COR-L47 (cell line): ENCODE measurements at regions not wholly inside any gene's neighbourhood (a gene's known extent, or its start where the extent isn't known, plus 50 kb on each side); places are given as distances from the start of the nearest gene placed in this dataset.
"Not testable (repeated sequence)": the region's sequence is repeated elsewhere in the genome, so short reads cannot be mapped to it uniquely, and the experiment has no call there.

Experiments
- DNase-seq: peaks from one replicate; lab custom pipeline; 2025; lab: John Stamatoyannopoulos, UW

DNA sequence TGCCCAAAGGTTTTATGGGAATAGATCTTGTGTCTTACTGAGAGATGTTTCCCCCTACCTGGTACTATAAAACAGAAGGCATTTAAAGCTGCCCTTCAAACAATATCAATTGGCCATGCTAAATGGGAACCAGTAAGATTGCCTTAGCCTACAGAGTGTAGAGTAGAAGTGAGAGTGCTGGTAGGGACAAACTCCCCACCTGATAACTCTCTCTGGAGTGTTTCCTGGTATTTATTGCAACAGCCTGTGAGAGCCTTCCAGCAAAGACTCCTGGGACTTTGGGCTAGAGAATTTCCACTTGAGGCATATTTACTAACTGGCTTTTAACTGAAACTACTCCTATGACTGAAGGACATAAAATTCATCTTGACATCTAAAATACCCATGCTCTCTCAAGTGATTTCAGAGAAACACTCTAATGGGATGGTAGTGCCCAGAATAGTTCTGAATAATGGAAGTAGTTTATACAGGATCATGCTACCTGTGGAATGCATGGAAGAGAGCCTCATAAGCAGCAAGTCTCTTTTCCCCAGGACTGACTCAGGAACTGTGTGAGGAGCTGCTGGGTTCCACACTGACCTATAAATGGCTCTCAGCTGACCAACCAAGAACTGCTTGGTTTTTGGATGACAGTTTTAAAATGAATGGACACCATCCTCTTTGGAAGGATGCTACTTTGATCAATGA, 132.7 kb upstream of the SLITRK5 start:
- no peak for DNase-seq

DNA sequence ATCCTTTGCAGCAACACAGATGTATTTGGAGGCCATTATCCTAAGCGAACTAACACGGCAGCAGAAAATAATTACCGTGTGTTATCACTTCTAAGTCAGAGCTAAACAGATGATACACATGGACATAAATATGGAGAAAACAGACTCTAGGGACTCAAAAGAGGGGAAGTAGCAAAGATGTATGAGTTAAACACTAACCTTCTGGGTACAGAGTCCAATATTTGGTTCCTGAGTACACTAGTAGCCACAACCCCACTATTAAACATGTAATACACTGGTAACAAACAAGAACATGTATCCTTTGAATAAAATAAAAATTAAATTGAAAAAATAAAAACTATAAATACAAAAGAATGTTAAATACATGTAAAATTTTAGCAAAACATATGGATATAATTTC, 118.0 kb upstream of the SLITRK5 start:
- no peak for DNase-seq

DNA sequence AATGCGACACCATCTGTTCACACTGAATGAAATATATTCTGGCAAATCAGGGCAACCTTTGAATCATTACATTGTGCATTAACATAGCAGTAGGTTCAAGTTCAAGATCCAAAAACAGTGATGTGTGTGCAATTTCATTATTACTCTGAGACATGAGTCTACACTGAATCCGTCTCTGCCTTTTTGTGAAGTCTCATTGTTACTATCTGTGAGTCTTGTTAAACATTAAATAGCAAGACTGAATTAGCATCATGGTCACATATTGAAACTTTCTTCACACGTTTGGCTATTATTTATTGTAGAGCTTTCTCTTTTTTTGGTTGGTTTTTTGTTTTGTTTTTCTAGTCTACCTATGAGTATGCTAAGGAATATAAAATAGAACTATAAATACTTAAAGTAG, 117.1 kb upstream of the SLITRK5 start:
- DNase-seq, result no peak

DNA sequence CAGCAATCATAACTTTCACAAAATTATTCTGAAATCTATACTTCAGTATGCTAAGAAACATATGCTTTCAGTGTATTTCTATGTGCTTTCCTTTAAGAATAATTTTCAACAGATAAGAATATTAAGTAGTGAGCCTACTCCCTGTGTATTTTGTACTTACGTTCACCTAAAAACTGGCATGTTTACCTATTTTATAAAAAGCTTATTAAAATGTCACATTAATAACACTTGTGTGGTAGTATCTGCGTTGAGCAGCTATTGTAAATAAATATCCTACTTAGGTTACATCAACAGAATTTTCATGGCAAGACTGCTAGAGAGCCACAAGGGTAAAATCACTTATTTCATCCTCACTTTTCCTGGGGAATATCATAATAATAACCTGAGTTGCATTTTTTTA, 113.4 kb upstream of the SLITRK5 start:
- no peak for DNase-seq

DNA sequence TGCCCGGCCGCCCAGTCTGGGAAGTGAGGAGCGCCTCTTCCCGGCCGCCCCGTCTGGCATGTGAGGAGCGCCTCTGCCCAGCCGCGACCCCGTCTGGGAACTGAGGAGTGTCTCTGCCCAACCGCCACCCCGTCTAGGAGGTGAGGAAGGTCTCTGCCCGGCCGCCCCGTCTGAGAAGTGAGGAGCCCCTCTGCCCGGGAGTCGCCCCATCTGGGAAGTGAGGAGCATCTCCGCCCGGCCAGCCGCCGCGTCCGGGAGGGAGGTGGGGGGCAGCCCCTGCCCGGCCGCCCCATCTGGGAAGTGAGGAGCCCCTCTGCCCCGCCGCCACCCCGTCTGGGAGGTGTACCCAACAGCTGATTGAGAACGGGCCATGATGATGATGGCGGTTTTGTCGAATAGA, 109.6 kb upstream of the SLITRK5 start:
- DNase-seq, result not testable (repeated sequence)

DNA sequence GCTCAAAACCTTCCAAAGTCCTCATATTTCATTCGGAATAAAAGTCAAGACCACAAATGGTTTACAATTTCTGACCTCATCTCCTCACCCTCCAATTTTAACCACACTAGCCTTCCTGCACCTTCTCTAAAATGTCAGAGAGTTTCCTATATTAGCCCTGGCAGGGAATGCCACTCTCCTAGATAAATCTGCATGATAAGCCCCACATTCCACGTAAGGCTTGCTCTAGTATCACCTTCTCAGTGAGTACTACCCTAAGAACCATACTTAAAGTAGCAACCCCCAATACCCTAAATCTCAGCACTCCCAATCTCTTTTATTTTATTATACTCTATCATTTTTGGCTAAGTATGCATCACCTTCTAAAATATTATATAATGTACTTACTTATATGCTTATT, 100.5 kb upstream of the SLITRK5 start:
- no peak for DNase-seq

DNA sequence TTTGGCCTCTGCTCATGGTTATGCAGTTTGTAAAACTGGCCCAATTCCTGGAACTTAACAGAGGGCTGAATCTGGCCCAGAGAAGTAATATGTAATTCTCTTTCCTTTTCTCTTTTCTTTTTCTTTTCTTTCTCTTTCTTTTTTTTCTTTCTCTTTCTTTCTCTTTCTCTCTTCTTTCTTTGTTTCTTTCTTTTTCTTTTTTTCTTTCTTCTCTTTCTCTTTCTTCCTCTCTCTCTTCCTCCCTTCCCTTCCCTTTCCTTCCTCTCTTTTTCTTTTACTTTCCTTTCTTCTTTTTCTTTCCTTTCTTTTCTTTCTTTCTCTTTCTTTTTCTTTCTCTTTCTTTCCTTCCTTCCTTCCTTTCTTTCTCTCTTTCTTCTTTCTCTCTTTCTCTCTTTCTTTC, 88.8 kb upstream of the SLITRK5 start:
- DNase-seq, result no peak

DNA sequence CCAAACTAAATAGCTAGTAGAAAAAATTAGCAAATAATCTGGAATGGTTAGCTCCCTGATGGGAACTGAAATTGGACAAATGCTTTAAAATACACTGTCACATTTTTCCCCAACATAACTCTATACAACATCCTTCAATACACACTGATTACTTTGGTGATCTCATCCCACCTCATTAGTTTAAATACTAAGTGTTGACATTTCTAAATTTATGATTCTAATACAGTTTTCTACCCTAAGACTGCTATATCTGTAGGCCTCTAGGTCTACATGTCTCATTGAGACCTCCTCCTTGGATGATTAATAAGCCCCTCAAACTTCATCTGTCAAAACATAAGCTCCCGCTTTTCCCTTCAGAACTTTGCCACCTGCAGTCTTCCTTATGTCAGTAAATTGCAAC, 80.7 kb upstream of the SLITRK5 start:
- no peak for DNase-seq

DNA sequence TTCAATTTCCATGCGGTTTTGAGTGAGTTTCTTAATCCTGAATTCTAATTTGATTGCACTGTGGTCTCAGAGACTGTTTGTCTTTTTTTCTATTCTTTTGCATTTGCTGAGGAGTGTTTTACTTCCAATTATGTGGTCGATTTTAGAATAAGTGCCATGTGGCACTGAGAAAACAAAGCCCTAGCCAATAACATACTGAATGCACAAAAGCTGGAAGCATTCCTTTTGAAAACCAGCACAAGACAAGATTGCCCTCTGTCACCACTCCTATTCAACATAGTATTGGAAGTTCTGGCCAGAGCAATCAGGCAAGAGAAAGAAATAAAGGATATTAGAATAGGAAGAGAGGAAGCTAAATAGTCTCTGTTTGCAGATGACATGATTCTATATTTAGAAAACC, 66.7 kb upstream of the SLITRK5 start:
- DNase-seq, result not testable (repeated sequence)

DNA sequence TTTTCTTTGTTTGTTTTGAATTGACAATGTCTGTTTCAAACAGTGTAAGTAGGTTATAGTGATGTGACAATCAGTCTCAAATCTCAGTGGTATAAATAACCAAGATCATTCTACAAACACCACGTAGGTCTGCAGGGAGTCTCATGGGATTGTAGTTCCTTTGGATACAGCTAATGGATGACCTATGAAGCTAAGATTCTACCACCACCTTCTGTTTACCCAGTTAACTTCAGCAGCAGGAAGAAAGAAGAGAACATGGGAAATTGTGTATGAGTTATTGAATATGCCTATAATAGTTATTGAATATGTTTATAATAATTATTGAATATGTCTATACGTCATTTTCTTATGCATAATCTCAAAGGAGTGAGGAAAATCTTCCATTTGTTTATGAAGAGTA, 63.9 kb upstream of the SLITRK5 start:
- no peak for DNase-seq

DNA sequence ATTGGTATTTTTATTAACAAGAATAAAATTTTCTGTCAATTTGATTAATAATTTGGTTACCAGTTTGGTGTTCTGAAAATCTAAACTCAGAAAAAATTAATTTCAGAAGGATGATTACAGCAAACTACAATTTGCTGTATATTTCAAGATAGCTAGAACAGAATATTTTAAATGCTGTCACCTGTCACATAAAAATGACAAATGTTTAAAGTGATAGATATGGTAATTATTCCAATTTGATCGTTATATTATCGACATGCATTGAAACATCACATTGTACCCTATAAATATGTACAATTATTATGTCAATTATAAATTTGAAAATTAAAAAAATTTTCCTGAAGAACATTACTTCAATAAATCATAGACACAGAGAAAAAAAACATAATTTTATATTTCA, 56.9 kb upstream of the SLITRK5 start:
- DNase-seq, result no peak
